HCT116 (cell line): ENCODE measurements at regions not wholly inside any gene's neighbourhood (a gene's known extent, or its start where the extent isn't known, plus 50 kb on each side); places are given as distances from the start of the nearest gene placed in this dataset.

Experiments used
- ATAC-seq: fragments of 200-7000 bp; cut with Tn5 transposase; 2 replicates; pipeline ENCODE4 v1.9.1; 2020; ENCODE audit warnings: mild to moderate bottlenecking, moderate library complexity
- BruUV-seq: library from RNA; stranded (reverse); fragments of 400-500 nt; replicated peaks from 2 replicates; lab custom pipeline; 2021; lab: Mats Ljungman, UMichigan
- CTCF ChIA-PET: fragments of 300-600 bp; sonication (Branson Sonifier 250); formaldehyde crosslinking; loops from one replicate; lab custom pipeline; 2021; ENCODE audit warnings: antibody characterized with exemption; lab: Charles Lee
- POLR2A ChIA-PET: fragments of 300-600, 350-600 bp; sonication (Branson Sonifier 250); formaldehyde crosslinking; loops from one replicate; lab custom pipeline; 2021; ENCODE audit warnings: antibody characterized with exemption; lab: Charles Lee
- RAD21 ChIA-PET, 2 experiments: fragments of 300-600 bp; sonication (Branson Sonifier 250); formaldehyde crosslinking; loops; one replicate each; lab custom pipeline; 2023; ENCODE audit warnings: low total read pairs in 2 of 2; ENCODE audit not compliant: uncharacterized antibody in 2 of 2, unreplicated experiment in 2 of 2, low non-redundant PET in 1 of 2; lab: Charles Lee
- DNase-seq: peaks from one replicate; pipeline ENCODE4 v3.0.0-alpha.2; 2010; ENCODE audit warnings: low read depth, low spot score
- H2AFZ ChIP-seq: fragments of 200-600 bp; shearing (Covaris generic), sonication (generic); 2 replicates; pipeline ENCODE4 v1.6.1; 2017; ENCODE audit warnings: low read depth, mixed run types, mixed read lengths, antibody characterized with exemption, low read length; ENCODE audit not compliant: poor library complexity, severe bottlenecking
- H3K27ac ChIP-seq: 2 replicates; pipeline ENCODE4 v1.5.1; 2012; ENCODE audit warnings: low read depth, low read length
- H3K27me3 ChIP-seq: fragments of 200-600 bp; sonication (generic); 2 replicates; pipeline ENCODE4 v1.6.1; 2016; ENCODE audit warnings: mixed run types, low read length, mixed read lengths; ENCODE audit not compliant: insufficient read depth
- H3K36me3 ChIP-seq, 2 experiments: fragments of 200-500 bp in 1 of 2; fragments of 200-600 bp in 1 of 2; sonication (Bioruptor generic) in 1 of 2; sonication (generic) in 1 of 2; 2 replicates each; pipeline versions ENCODE4 v1.5.1 to v1.6.1; 2014 to 2016; ENCODE audit warnings: low read length in 2 of 2, inconsistent platforms in 1 of 2, mixed read lengths in 1 of 2, mixed run types in 1 of 2; ENCODE audit not compliant: insufficient read depth in 2 of 2, control insufficient read depth in 1 of 2
- H3K4me1 ChIP-seq, 2 experiments: fragments of 200-600 bp in 1 of 2; sonication (generic) in 1 of 2; 2 replicates each; pipeline versions ENCODE4 v1.5.1 to v1.6.1; 2012 to 2017; ENCODE audit warnings: low read length in 2 of 2, inconsistent platforms in 1 of 2, mild to moderate bottlenecking in 1 of 2, mixed read lengths in 1 of 2, mixed run types in 1 of 2, moderate library complexity in 1 of 2; ENCODE audit not compliant: insufficient read depth in 2 of 2, control insufficient read depth in 1 of 2
- H3K4me2 ChIP-seq: fragments of 200-600 bp; sonication (generic); 2 replicates; pipeline ENCODE4 v1.6.1; 2017; ENCODE audit warnings: mixed run types, low read length, mixed read lengths
- H3K4me3 ChIP-seq, 2 experiments: fragments of 200-600 bp in 1 of 2; sonication (generic) in 1 of 2; replicated peaks in 1 of 2; 2 replicates each; pipeline ENCODE4 v1.5.1; 2011 to 2016; ENCODE audit warnings: low read length in 2 of 2, control low read depth in 1 of 2, low read depth in 1 of 2, mild to moderate bottlenecking in 1 of 2, mixed read lengths in 1 of 2, mixed run types in 1 of 2
- H3K79me2 ChIP-seq: fragments of 200-600 bp; sonication (generic); 2 replicates; pipeline ENCODE4 v1.6.1; 2017; ENCODE audit warnings: mild to moderate bottlenecking, mixed run types, low read length, moderate library complexity, mixed read lengths; ENCODE audit not compliant: insufficient read depth
- H3K9ac ChIP-seq: fragments of 200-600 bp; sonication (generic); 2 replicates; pipeline ENCODE4 v1.6.1; 2016; ENCODE audit warnings: low read length, mixed read lengths
- H3K9me2 ChIP-seq: fragments of 200-600 bp; sonication (generic), shearing (Covaris generic); 2 replicates; pipeline ENCODE4 v1.6.1; 2017; ENCODE audit warnings: mixed run types, mild to moderate bottlenecking, moderate library complexity; ENCODE audit not compliant: insufficient read depth
- H3K9me3 ChIP-seq, 2 experiments: fragments of 200-500 bp in 1 of 2; fragments of 200-600 bp in 1 of 2; sonication (Bioruptor generic) in 1 of 2; sonication (generic) in 1 of 2; 2 replicates each; pipeline ENCODE4 v1.6.1; 2014 to 2017; ENCODE audit warnings: low read length in 2 of 2, mixed read lengths in 2 of 2, inconsistent platforms in 1 of 2, low read depth in 1 of 2, mild to moderate bottlenecking in 1 of 2, mixed run types in 1 of 2, moderate library complexity in 1 of 2; ENCODE audit not compliant: control insufficient read depth in 1 of 2, insufficient read depth in 1 of 2
- H4K20me1 ChIP-seq: fragments of 200-600 bp; sonication (generic), shearing (Covaris generic); 2 replicates; pipeline ENCODE4 v1.6.1; 2017; ENCODE audit warnings: mixed run types, mild to moderate bottlenecking, moderate library complexity; ENCODE audit not compliant: insufficient read depth
- ELF1 ChIP-seq: IDR thresholded peaks from 2 replicates; pipeline ENCODE4 v1.6.1; 2012; ENCODE audit warnings: low read depth, borderline replicate concordance
- EZH2phosphoT487 ChIP-seq: fragments of 200-600 bp; IDR thresholded peaks from 2 replicates; pipeline ENCODE4 v1.6.1; 2018; ENCODE audit warnings: antibody characterized with exemption, borderline replicate concordance
- POLR2AphosphoS5 ChIP-seq: IDR thresholded peaks from 2 replicates; pipeline ENCODE4 v1.6.1; 2011; ENCODE audit warnings: mild to moderate bottlenecking, low read depth, low read length, moderate library complexity
- SIN3A ChIP-seq: IDR thresholded peaks from 2 replicates; pipeline ENCODE4 v1.6.1; 2012; ENCODE audit warnings: low read depth
- intact Hi-C: fragments of 100-400 bp; cut with micrococcal nuclease; formaldehyde crosslinking; loops from 2 replicates; pipeline ENCODE4 v1.10.0; 2022
- TF ChIP-seq, protein P1 (sequence below), 3 experiments: fragments of 200-600 bp in 1 of 3; sonication (generic) in 1 of 3; IDR thresholded peaks in 2 of 3; conservative IDR thresholded peaks in 1 of 3; 2 replicates each; pipeline ENCODE4 v1.5.1; 2012 to 2017; ENCODE audit warnings: low read depth in 2 of 3, low read length in 2 of 3, antibody characterized with exemption in 1 of 3, borderline replicate concordance in 1 of 3, control low read depth in 1 of 3, mild to moderate bottlenecking in 1 of 3, mixed read lengths in 1 of 3, mixed run types in 1 of 3, moderate library complexity in 1 of 3; ENCODE audit not compliant: insufficient read depth in 1 of 3
- TF ChIP-seq, protein P2 (sequence below): IDR thresholded peaks from 2 replicates; pipeline ENCODE4 v1.6.1; 2012
- TF ChIP-seq, protein P3 (sequence below): IDR thresholded peaks from 2 replicates; pipeline ENCODE4 v1.6.1; 2011; ENCODE audit warnings: mild to moderate bottlenecking, low read length, moderate library complexity; ENCODE audit not compliant: insufficient replicate concordance; ENCODE audit errors: extremely low read depth
- TF ChIP-seq, protein P4 (sequence below): IDR thresholded peaks from 2 replicates; pipeline ENCODE4 v1.6.1; 2012; ENCODE audit warnings: low read depth

DNA sequence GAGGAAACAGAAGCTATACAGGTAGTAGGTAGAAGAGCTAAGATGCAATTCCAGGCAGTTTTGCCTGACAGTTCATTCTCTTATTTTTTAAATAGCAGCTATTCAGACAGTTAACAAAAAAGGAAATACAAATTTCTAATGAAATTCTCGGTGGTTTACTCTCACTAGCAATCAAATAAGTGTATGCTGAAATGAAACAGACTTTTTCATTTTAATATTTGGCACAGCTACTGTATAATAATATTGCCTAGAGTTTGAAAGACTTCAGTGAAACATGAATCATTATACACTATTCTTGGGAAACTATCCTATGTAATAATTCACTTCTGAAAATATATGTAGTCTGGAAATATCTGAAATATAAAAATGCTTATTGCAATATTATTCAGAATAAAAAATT is 463.2 kb upstream of the AGTR1 start:
- Histone ChIP-seq H3K4me2 (no peak overlapping the region), H3K9ac (no peak overlapping the region), H4K20me1 (no peaks in the 10 kb centered on the region), H2AFZ (no peak overlapping the region), H3K36me3 (no peaks in the 10 kb centered on the region), H3K27me3 (no peaks in the 10 kb centered on the region), H3K4me3 (no peak overlapping the region), H3K4me1 (no peaks in the 10 kb centered on the region), H3K9me2 (no peaks in the 10 kb centered on the region), H3K9me3 (no peaks in the 10 kb centered on the region), H3K27ac (no peak overlapping the region), H3K79me2 (no peaks in the 10 kb centered on the region)
- ATAC-seq = no peak
- CTCF ChIA-PET = no interaction called here
- RAD21 ChIA-PET = no interaction called here
- intact Hi-C loops = loop anchor here (2.0 kb wide), 1 partner anchor 16 kb away; no protein-coding TSS in a partner anchor
- BruUV-seq = no TSS peak
- TF ChIP-seq SIN3A = no peak
- TF ChIP-seq, protein P1, sequence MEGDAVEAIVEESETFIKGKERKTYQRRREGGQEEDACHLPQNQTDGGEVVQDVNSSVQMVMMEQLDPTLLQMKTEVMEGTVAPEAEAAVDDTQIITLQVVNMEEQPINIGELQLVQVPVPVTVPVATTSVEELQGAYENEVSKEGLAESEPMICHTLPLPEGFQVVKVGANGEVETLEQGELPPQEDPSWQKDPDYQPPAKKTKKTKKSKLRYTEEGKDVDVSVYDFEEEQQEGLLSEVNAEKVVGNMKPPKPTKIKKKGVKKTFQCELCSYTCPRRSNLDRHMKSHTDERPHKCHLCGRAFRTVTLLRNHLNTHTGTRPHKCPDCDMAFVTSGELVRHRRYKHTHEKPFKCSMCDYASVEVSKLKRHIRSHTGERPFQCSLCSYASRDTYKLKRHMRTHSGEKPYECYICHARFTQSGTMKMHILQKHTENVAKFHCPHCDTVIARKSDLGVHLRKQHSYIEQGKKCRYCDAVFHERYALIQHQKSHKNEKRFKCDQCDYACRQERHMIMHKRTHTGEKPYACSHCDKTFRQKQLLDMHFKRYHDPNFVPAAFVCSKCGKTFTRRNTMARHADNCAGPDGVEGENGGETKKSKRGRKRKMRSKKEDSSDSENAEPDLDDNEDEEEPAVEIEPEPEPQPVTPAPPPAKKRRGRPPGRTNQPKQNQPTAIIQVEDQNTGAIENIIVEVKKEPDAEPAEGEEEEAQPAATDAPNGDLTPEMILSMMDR (IDR thresholded peaks at IDR 0.05 in 2 of 3, conservative IDR thresholded peaks at IDR 0.05 in 1 of 3; ENCODE audit: borderline replicate concordance in 1 of 3, insufficient read depth in 1 of 3, low read depth in 2 of 3, low read length in 2 of 3) = no peak
- TF ChIP-seq, protein P2, sequence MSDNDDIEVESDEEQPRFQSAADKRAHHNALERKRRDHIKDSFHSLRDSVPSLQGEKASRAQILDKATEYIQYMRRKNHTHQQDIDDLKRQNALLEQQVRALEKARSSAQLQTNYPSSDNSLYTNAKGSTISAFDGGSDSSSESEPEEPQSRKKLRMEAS = no peak
- no peak for TF ChIP-seq POLR2AphosphoS5
- no peak for TF ChIP-seq EZH2phosphoT487
- POLR2A ChIA-PET = no interaction called here
- DNase-seq = no peak

DNA sequence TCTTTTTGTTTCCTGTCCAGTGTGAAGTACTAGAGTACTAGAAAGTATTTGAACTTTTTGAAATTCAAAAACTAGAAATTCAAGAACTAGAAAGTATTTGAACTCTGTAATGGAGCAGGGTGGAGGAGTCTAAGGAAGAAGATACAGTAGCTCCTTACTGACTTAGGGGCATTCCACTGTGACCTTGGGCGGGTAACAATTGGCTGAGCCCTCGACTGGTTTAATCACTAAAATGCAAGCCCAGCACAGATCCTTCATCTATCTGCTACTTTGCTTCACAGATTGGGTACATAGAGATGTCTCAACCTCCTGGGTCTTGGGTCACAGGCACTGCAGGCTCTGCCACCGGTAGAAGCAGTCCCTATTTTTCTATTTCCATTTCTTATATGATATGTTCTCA is 462.1 kb upstream of the AGTR1 start:
- Histone ChIP-seq H3K9ac (no peak overlapping the region), H2AFZ (no peak overlapping the region), H3K27ac (no peak overlapping the region), H4K20me1 (no peaks in the 10 kb centered on the region), H3K9me2 (no peaks in the 10 kb centered on the region), H3K36me3 (no peaks in the 10 kb centered on the region), H3K4me2 (no peak overlapping the region), H3K27me3 (no peaks in the 10 kb centered on the region), H3K4me1 (no peaks in the 10 kb centered on the region), H3K4me3 (no peak overlapping the region), H3K9me3 (no peaks in the 10 kb centered on the region), H3K79me2 (no peaks in the 10 kb centered on the region)
- intact Hi-C loops = loop anchor here (2.0 kb wide), 1 partner anchor 17 kb away; no protein-coding TSS in a partner anchor
- ChIA-PET CTCF (no interaction called here), POLR2A (no interaction called here), RAD21 (no interaction called here)
- DNase-seq (no peak), ATAC-seq (no peak)
- BruUV-seq = no TSS peak
- TF ChIP-seq, protein P2 = no peak
- TF ChIP-seq, protein P3, sequence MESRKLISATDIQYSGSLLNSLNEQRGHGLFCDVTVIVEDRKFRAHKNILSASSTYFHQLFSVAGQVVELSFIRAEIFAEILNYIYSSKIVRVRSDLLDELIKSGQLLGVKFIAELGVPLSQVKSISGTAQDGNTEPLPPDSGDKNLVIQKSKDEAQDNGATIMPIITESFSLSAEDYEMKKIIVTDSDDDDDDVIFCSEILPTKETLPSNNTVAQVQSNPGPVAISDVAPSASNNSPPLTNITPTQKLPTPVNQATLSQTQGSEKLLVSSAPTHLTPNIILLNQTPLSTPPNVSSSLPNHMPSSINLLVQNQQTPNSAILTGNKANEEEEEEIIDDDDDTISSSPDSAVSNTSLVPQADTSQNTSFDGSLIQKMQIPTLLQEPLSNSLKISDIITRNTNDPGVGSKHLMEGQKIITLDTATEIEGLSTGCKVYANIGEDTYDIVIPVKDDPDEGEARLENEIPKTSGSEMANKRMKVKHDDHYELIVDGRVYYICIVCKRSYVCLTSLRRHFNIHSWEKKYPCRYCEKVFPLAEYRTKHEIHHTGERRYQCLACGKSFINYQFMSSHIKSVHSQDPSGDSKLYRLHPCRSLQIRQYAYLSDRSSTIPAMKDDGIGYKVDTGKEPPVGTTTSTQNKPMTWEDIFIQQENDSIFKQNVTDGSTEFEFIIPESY = no peak
- no peak for TF ChIP-seq ELF1
- TF ChIP-seq, protein P4, sequence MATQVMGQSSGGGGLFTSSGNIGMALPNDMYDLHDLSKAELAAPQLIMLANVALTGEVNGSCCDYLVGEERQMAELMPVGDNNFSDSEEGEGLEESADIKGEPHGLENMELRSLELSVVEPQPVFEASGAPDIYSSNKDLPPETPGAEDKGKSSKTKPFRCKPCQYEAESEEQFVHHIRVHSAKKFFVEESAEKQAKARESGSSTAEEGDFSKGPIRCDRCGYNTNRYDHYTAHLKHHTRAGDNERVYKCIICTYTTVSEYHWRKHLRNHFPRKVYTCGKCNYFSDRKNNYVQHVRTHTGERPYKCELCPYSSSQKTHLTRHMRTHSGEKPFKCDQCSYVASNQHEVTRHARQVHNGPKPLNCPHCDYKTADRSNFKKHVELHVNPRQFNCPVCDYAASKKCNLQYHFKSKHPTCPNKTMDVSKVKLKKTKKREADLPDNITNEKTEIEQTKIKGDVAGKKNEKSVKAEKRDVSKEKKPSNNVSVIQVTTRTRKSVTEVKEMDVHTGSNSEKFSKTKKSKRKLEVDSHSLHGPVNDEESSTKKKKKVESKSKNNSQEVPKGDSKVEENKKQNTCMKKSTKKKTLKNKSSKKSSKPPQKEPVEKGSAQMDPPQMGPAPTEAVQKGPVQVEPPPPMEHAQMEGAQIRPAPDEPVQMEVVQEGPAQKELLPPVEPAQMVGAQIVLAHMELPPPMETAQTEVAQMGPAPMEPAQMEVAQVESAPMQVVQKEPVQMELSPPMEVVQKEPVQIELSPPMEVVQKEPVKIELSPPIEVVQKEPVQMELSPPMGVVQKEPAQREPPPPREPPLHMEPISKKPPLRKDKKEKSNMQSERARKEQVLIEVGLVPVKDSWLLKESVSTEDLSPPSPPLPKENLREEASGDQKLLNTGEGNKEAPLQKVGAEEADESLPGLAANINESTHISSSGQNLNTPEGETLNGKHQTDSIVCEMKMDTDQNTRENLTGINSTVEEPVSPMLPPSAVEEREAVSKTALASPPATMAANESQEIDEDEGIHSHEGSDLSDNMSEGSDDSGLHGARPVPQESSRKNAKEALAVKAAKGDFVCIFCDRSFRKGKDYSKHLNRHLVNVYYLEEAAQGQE = no peak
- TF ChIP-seq POLR2AphosphoS5 = no peak
